ENCODE measurements at regions not wholly inside any gene's neighbourhood (a gene's known extent, or its start where the extent isn't known, plus 50 kb on each side); places are given as distances from the start of the nearest gene placed in this dataset.

GRCh38 chr4:32625687-32626337, 1905.6 kb downstream of the PCDH7 start:
- ATAC-seq (ENCODE audit: low FRiP score), result no peak
- no peak for DNase-seq (ENCODE audit: low spot score)
- no peak for TF ChIP-seq CTCF (IDR thresholded peaks at IDR 0.05)

GRCh38 chr4:32631831-32632230, 1911.7 kb downstream of the PCDH7 start:
- DNase-seq (ENCODE audit: low spot score) (no peak), ATAC-seq (ENCODE audit: low FRiP score) (no peak)
- no peak for TF ChIP-seq CTCF (IDR thresholded peaks at IDR 0.05)

GRCh38 chr4:32633421-32633820, 1913.3 kb downstream of the PCDH7 start:
- DNase-seq (ENCODE audit: low spot score) (no peak), ATAC-seq (ENCODE audit: low FRiP score) (no peak)
- no peak for TF ChIP-seq CTCF (IDR thresholded peaks at IDR 0.05)

- DNase-seq (ENCODE audit: low spot score), result no peak
- TF ChIP-seq CTCF (IDR thresholded peaks at IDR 0.05), result no peak
- no peak for ATAC-seq (ENCODE audit: low FRiP score)
Measured at GRCh38 chr4:32645653-32646052, 1925.5 kb downstream of the PCDH7 start.

- DNase-seq (ENCODE audit: low spot score), result no peak
Measured at GRCh38 chr4:32658019-32658418, 1937.8 kb downstream of the PCDH7 start.

GRCh38 chr4:32661229-32661628, 1941.1 kb downstream of the PCDH7 start:
- TF ChIP-seq CTCF (IDR thresholded peaks at IDR 0.05), result no peak
- DNase-seq (ENCODE audit: low spot score) (no peak), ATAC-seq (ENCODE audit: low FRiP score) (no peak)

More at GRCh38 chr4:32658019-32658418, 1937.8 kb downstream of the PCDH7 start:
- ATAC-seq (ENCODE audit: low FRiP score), result no peak
- TF ChIP-seq CTCF (IDR thresholded peaks at IDR 0.05), result no peak

- ATAC-seq (ENCODE audit: low FRiP score) (no peak), DNase-seq (ENCODE audit: low spot score) (no peak)
- TF ChIP-seq CTCF (IDR thresholded peaks at IDR 0.05), result no peak
Measured at GRCh38 chr4:32662803-32663202, 1942.6 kb downstream of the PCDH7 start.

Data from omental fat pad (tissue), 3 donors.